ENCODE measurements at regions not wholly inside any gene's neighbourhood (a gene's known extent, or its start where the extent isn't known, plus 50 kb on each side); places are given as distances from the start of the nearest gene placed in this dataset.
"Not testable (repeated sequence)": the region's sequence is repeated elsewhere in the genome, so short reads cannot be mapped to it uniquely, and the experiment has no call there.

DNA sequence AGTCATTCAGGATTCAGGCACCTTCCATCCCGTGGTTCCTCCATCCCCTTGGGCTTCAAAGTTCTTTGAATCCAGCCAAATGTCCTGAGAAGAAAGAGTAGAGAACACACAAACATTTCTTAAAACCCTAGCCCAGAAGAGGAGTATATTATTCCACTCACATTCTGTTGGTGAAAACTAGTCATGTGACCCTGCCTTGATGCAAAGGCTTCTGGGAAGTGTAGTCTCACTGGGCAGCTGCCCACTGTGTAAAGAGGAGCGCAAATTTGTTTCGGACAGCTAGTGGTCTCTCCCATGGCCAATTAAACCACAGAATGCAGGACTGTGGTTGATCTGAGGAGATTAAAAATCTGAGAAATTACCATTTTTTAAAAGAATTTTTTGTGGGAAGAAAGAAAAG, 304.4 kb downstream of the SUCLA2 start:
- no peak for DNase-seq (ENCODE audit: low spot score)

DNA sequence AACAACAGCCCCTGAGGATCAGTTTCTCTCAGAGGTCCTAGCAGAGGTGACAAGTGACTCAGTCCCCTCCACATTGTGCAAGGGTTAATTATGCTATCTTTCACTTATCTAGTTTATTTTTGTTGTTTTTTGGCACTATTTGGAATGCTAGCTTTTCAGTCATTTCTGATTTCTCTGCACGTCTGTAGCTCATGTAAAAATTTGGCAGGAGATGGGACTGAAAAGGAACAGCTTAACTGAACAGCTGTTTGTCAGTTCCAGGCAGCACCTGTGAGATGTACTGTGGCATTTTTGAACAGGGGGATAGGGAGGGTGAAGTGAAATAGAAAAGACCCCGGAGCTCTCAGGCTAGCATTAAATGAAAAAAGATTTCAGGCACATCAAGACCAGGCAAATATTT, 313.5 kb downstream of the SUCLA2 start:
- DNase-seq (ENCODE audit: low spot score): no peak

DNA sequence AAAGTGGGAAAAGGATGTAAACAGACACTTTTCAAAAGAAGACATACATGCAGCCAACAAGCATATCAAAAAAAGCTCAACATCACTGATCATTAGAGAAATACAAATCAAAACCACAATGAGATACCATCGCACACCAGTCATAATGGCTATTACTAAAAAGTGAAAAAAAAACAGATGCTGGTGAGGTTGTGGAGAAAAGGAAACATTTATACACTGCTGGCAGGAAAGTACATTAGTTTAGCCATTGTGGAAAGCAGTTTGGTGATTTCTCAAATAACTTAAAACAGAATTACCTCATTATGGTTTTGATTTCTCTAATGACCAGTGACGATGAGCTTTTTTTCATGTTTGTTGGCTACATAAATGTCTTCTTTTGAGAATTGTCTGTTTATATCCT, 315.9 kb downstream of the SUCLA2 start:
- DNase-seq (ENCODE audit: low spot score): not testable (repeated sequence)

DNA sequence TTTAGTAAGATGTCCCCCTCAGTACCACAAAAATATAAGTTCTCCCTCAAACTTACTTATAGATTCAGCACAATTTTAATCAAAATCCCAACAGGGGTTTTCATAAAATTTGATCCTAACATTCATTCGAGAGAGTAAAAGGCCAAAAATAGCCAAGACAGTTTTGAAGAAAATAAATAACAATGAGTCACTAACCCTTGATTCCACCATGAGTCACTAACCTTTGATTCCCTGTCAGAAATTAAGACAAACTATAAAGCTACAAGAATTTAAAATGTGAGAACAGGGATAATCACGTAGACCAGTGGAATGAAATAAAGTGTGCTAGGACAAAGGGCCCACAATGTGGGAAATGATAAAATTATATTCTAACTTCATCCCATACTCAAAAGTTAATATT, 320.3 kb downstream of the SUCLA2 start:
- peak; percentile 33 for DNase-seq (ENCODE audit: low spot score)

DNA sequence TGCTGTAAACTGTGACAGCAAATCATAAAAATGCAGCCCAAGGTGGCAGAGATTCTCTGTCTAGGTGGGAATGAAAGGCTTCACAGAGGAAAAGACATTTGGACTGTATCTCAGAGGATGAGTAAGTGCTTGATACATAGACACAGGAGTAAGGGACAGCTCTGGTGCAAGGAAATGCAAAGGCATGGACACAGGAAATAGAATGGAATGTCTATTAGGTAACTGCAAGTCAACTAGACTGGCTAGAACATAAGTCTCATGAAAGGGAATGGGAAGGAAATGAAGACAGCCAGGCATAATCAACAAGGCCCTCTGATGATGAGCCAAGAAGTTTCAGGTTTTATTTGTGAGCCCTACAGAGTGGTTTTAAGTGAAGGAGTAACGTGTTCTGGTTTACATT, 321.7 kb downstream of the SUCLA2 start:
- DNase-seq (ENCODE audit: low spot score): peak; percentile 54

DNA sequence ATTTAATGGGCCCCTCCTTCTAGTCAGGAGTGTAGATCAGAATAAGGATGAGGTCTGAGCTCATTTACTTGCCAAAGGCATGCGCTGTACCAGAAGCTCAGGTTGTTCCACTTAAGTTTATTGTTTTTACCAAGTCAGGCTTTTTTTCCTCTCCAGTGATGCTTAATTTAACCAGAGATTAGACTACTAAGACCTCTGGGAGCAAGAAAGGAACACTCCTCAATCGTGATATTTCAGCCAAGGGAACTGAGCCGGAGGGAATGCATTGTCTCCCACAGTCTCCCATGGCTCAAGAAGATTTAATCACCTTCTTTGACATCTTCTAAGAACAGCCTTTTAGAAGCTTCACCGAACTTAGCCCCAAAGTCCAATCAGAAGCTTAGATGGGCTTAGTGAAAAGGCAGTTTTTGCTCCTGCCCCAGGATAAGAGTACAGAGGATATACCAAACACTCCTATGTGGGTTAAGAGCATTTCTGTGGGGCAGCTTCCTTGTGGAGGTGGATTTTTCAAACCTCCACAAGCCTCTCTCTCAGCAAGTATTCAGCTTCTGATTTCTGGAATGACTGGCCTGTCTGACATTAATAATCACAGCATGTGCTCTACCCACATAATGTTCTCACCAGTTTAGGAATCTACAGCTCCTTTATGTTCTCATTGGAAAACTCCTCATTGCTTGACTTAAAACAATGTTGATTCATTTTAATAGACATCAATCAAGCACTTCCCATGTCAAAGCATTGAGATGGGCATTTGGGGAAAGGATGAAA, 322.7 kb downstream of the SUCLA2 start:
- DNase-seq (ENCODE audit: low spot score): peak; percentile 5

DNA sequence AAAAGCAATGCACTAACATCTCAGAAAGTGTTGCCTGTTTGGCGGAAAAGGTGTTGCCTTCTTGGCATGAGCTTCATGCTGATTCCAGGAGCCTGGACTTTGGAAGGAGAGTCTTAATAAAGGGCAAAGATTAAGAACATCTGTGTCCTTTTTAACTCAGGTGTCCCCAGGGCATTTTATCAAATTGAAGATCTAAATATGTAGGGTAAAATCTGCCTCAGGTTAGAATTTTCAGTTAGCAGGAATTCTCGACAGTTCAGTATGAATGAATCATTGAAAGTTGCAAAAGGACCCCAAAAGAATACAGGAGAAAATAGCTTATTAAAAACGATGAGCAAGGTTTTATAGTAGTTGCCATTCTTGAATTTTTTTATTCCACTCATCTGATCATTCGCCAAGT, 325.2 kb downstream of the SUCLA2 start:
- no peak for DNase-seq (ENCODE audit: low spot score)

DNA sequence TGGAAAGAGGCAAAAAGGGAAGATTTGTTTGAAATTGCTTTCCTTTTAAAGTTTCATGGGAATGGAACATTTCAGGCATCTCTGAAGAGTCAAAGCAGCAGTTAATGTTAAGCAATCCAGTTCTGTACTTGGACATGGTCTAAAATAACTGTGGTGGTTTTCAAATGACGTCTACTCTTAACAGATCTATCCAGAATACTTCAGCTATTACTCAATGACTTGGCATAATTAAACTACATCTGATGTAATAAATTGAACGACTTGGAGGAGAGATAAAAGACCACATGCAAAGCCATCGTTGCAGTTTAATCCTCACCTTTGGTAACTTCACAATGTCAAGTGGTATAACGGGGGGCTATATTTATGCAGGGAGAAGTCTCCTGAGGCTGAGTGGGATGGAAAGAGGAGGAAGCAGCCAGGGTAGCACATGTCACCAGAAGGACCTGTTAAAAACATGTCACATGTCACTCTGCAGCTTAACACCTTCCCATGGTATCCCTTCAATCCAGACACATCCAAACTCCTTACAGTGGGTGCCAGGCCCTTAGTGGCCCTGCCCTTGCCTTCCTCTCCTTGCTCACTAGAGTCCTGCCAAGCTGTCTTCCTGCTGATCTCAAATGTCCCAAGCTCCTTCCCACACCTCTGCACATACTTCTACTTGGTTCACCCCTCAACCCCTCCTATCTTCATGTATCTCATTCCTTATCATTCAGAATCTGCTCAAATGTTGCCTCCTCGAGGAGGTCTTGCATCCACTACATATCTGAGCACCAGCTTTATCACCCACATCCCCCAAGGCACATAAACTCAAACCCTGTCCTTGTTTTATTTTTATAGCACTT, 327.8 kb downstream of the SUCLA2 start:
- DNase-seq (ENCODE audit: low spot score): peak; percentile 81

DNA sequence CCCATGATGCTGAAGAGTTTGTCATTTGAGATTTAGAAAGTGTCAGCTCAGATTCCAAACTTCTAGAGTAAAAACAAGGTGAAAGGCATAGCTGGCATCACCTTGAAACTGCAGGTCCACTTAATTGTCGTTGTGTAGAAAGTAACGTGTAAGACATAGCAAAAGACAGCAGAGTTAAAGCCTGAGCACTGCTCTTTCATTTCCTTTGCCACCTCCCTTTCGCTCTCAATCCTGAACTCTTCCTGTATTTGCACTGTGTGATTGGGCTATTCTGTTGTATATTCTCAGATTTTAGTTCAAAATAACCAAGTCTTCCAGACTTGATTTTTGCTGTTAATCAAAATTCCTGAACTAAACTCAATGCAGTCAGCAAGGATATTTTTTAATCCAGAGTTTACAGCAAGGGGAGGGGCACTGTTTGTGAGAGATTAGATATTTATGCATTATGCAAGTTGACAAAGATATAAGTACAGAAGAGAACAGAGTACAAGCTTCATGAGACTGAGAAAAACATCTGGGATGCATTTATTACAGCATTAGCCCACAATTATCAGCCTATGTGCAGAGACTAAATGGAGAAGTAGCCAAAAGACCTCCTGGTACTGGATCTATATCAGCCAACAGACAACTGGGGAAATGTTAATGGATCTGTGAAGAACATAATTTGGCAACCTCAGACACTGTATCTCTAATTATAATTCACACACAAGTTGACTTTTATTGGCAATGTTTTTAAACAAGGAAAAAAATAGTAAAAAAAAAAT, 328.6 kb downstream of the SUCLA2 start:
- peak; percentile 16 for DNase-seq (ENCODE audit: low spot score)

DNA sequence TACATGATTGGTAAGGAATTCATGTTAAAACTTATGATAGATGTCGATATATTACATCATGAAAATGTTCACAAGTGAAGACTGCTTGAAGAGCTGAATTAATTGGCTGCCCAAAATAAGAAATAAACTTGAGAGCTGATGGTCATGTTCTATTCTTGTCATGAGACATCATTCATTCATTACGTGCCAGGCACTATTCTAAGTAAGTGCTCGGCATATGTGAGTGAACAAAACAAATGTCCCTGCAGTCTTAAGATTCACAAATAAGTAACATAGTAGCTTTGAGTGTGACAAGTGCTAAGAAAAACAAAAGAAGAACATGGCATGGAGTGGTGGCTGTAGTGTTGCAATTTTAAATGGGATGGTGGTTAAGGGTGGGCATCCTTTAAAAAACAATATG, 329.3 kb downstream of the SUCLA2 start:
- DNase-seq (ENCODE audit: low spot score): no peak

DNA sequence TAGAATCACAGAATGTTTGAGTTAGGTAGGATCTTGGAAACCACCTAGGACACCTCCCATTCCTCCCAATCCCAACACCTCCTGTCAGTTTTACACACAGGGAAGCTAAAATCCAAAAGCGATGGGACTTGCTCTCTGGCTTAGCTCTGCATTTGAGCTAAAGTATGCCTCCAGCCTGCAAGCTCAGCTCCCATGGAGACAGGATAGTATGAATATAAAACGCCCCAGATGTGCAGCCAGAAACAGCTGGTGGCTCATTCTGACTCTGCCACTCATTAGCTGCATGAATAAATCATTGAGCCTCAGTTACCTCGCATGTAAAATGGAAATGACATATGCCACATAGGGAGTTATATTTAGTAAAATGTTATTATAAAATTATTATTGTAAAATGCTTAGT, 336.0 kb downstream of the SUCLA2 start:
- no peak for DNase-seq (ENCODE audit: low spot score)

DNA sequence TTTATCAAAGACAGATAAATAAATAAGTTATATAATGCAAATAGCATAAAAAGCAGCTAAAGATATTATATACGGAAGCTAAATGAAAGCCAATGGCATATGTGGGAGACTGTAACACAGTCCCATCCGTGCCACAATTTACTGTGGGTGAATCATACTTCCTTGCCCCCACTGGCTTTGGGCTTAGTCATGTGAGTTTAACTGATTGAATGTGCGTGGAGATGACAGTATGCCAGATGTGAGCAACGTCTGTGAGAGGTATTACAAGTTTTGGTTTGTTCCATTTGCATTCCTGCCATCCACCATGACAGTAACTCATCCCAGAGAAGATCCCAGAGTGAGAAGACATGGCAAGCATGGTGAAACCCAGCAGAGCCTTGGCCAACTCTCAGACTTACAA, 340.0 kb downstream of the SUCLA2 start:
- peak; percentile 56 for DNase-seq (ENCODE audit: low spot score)

DNA sequence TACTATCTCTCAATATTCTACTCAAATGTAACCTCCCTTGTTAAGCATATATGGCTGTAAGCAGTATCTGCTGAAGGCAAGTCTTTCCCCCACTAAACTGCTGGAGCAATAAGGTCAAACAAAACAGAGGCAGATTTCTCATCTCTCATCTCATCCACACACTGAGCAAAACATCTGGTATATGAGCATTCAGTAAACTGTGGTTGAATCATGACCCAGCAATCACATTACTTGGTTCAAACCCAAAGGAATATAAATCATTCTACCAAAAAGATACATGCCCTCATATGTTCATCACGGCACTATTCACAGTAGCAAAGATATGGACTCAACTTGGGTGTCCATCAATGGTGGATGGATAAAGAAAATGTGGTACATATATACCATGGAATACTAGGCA, 344.4 kb downstream of the SUCLA2 start:
- no peak for DNase-seq (ENCODE audit: low spot score)

DNA sequence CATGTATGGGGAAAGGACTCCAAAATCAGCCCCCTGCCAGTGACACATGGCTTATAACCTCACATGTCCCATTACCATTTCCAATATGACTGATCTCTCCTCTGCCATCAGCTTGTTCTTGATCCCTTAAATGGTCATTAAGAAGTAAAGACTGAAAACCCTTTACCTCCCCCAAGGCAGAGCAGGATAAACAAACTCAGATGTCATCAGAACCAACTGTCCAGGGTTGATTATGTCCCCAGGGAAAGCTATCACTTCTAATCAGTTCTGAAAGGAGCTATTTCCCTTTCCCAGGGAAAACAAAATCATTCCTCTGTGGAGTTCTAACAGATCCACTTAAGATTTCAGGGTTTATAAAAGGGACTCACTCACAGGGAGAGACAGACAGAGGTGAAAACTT, 350.9 kb downstream of the SUCLA2 start:
- DNase-seq (ENCODE audit: low spot score): no peak

DNA sequence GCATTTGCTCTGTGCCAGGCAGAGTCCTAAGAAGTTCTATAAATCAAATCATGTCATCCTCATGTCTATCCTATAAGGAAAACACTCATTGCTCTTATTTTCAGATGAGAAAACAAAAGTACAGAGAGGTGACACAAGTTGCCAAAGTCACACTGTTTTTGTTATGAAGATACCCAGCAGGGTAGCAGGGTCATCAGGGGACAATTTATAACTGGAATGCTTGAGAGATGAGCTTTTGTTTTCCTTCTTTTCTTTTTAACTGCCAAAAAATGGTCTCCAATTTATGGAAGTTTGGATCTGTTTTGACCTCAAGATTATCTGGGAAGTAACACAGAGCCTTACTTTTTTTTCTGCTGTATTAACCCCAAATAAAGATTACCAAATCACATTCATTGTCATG, 354.1 kb downstream of the SUCLA2 start:
- no peak for DNase-seq (ENCODE audit: low spot score)

DNA sequence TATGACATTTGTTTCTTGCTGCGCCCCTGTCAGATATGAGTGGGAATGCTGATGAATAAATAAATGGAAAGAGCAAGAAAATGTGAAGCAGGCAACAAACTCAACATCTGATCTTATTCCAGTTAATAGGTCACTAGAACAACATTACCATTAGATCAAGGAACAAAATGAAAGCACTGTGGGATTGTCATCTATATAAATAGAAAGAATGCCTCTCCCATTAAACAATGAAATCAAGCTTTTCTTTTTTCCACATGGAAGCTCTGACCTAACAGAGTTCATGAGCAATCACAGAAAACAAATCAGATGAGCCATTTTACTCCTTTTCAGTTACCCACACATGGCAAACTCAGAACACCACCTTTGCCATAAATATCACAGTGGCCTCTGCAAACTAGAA, 354.8 kb downstream of the SUCLA2 start:
- no peak for DNase-seq (ENCODE audit: low spot score)

DNA sequence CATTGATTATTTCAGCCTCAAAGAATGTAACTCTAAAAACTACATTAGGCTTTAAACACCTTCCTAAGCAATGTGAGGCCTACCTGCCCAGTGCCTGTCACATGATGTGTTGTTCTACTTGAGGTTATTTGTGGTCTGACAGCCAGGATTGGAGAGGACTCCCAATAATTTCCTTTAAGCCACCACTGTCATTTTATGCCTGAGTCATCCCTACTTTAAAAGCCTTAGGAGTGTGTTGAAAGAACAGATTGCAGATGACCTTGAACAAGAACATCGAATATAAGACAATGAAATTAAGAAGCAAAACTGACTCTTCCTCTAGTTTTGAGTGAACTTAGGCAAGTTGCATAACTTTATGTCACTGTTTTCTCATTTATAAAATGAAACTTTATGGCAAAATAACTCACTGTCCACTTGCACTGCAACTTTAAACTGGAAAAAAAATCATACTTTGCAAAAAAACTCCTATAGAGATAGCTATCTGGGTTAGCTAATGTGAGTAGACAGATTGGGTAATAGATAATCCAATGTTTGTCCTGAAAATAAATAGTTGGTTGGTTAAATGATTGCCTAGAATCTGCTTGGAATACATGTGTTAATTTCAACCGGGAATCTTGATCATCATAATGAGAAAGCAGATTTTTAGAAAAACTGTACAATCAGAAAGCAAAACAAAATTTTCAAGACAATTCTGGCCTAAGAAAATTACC, 361.2 kb downstream of the SUCLA2 start:
- DNase-seq (ENCODE audit: low spot score): no peak

DNA sequence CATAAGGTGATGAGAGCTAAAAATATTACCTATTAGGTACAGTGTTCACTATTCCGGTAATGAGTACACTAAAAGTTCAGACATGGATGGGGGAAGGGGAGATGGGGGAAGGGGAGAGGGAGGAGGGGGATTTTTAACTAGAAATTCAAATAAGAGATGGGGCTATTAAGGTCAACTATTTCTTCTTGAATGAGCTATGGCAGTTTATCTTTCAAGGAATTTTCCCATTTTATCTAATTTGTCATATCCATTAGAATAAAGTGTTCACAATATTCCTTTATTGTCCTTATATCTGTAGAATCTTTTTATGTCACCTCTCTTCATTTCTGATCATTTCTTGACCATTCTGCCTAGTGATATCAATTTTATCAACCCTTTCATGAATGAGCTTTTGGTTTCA, 362.4 kb downstream of the SUCLA2 start:
- DNase-seq (ENCODE audit: low spot score): no peak

DNA sequence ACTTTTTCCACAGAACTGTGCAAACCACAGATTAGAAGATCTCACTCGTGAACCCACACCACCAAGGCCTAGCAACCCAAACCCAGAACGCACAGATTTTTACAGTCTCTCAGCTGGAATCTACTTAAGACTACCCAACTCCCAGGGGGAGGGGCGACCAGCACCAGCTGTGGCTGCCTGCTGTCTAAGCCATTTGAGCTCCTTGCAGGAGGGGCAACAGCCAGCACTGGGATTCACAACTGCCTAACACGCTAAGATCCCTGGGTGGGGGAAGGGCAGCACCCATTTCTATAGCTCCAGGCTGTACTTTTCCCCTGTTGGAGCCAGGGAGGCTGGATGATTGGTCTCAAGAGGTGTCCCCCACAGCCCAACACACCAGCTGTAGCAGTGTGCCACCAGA, 368.8 kb downstream of the SUCLA2 start:
- DNase-seq (ENCODE audit: low spot score): no peak

DNA sequence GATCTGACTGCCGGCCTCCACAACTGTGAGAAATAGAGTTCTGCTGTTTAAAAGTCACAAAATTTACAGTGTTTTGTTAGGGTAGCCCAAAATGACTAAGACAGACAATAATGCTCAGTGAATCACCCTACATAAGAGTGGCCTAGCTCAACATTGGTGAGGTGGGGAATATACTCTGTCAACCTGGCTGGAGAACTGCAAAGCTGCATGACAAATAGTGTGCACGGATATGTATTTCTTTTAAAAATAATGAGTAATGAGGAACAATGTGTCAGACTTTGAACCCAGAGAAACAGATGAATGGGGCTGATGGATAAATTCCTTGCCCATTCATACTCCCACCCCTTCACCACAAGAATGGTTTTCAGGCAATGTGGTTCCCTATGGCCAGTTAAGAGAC, 372.4 kb downstream of the SUCLA2 start:
- DNase-seq (ENCODE audit: low spot score): peak; percentile 7

DNA sequence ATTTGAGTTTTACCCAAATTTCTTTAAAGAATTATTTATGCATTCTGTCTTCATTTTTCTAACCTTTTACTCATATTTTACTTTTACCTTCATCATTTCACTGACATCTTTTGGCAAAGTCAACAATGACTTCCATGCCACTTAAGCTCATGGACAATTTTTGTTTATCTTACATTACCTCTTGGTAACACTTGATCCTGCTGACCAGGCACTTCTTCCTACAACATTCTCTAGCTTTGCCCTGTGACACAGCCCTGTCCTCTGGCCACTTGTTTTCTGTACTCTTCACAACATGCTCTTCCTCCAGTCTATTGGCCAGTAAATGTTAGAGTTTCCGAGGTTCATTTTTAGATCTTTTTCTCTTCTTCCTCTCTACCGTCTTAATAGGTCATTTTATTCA, 377.2 kb downstream of the SUCLA2 start:
- DNase-seq (ENCODE audit: low spot score): no peak

DNA sequence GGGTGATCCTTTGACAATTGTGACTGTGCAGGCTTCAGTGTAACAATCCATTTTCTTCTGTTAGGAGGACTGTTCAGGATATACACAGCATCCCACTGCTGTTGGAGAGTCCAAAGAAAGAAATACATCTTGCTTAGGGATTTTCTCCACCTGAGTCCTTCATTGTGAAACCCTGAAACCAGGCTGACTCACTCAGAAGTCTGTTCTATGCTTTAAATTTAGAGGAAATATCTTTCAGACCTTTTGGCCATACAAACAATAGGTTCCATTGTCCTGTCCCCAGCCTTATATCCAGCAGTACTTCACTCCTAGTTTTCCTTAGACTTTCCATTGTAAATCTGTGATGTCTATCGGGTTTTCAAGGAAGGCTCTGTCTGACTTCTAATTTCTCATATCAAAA, 379.1 kb downstream of the SUCLA2 start:
- DNase-seq (ENCODE audit: low spot score): no peak
